SK-N-MC (cell line): ENCODE measurements at regions not wholly inside any gene's neighbourhood (a gene's known extent, or its start where the extent isn't known, plus 50 kb on each side); places are given as distances from the start of the nearest gene placed in this dataset.

Experiments used
- EZH2 ChIP-seq: fragments of 200-600 bp; sonication (generic); IDR thresholded peaks from one replicate; pipeline ENCODE4 v1.6.1; 2017; ENCODE audit warnings: antibody characterized with exemption
- FOXP2 ChIP-seq: optimal IDR thresholded peaks from 2 replicates; pipeline ENCODE3; 2011; ENCODE audit warnings: mild to moderate bottlenecking, moderate library complexity; ENCODE audit not compliant: insufficient read depth; ENCODE audit errors: extremely low read length, control extremely low read depth
- POLR2AphosphoS5 ChIP-seq: IDR thresholded peaks from 2 replicates; pipeline ENCODE4 v1.6.1; 2012; ENCODE audit warnings: mild to moderate bottlenecking, low read depth, low read length, borderline replicate concordance

GRCh38 chr1:195430826-195431225 lies 1177.4 kb downstream of the KCNT2 start:
- TF ChIP-seq EZH2 (no peak), POLR2AphosphoS5 (no peak), FOXP2 (no peak)
